A673 (cell line): ENCODE measurements at regions not wholly inside any gene's neighbourhood (a gene's known extent, or its start where the extent isn't known, plus 50 kb on each side); places are given as distances from the start of the nearest gene placed in this dataset.

Experiments
- EZH2 ChIP-seq: fragments of 200-600 bp; sonication (generic); IDR thresholded peaks from 2 replicates; pipeline ENCODE4 v1.6.1; 2017; ENCODE audit warnings: borderline replicate concordance, low read depth, mild to moderate bottlenecking, mixed read lengths, antibody characterized with exemption, low read length; ENCODE audit not compliant: poor library complexity, severe bottlenecking
- TF ChIP-seq, protein P1 (sequence below): fragments of 300-800, 200-600 bp; sonication (generic); conservative IDR thresholded peaks from 2 replicates; pipeline ENCODE4 v1.5.1; 2017; ENCODE audit warnings: low read depth, mild to moderate bottlenecking, antibody characterized with exemption, low read length, moderate library complexity, mixed read lengths

DNA sequence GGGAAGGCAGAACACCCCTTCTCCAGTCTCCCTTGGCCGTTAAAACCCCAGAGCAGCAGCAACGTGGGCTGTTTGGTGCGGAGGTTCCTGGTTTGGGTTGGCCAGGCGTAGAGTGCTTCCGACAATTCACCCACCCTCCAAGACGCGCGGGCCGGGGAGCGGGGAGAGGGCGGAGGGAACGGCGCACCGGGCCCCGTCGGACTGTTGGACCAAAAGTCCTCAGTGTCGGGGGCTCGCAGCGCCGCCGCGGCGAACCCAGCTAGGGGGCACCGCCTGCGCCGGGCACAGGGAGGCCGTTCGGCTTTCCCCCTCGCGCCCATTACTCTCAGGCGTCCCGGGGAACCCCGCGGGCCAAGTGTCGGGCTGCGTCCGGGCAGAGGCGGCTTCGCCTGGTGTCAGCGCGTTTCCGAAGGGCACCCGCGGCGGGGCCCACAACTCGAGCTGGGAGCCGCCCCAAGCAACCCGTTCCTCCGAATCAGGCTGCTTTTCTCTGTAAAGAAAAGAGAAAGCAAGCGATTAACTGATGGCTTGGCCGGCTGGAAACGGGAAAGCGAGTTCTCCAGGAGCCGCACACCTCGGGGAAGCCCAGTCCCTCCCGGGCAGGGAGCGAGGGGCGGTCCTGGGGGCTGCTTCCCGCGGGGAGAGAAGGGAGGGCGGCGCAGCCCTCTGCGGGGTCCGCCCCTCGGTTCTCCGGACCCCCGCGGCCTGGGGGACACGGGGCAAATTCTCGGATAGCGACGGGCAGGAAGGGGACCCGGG, 145.5 kb downstream of the ERCC6L2 start:
- TF ChIP-seq, protein P1, sequence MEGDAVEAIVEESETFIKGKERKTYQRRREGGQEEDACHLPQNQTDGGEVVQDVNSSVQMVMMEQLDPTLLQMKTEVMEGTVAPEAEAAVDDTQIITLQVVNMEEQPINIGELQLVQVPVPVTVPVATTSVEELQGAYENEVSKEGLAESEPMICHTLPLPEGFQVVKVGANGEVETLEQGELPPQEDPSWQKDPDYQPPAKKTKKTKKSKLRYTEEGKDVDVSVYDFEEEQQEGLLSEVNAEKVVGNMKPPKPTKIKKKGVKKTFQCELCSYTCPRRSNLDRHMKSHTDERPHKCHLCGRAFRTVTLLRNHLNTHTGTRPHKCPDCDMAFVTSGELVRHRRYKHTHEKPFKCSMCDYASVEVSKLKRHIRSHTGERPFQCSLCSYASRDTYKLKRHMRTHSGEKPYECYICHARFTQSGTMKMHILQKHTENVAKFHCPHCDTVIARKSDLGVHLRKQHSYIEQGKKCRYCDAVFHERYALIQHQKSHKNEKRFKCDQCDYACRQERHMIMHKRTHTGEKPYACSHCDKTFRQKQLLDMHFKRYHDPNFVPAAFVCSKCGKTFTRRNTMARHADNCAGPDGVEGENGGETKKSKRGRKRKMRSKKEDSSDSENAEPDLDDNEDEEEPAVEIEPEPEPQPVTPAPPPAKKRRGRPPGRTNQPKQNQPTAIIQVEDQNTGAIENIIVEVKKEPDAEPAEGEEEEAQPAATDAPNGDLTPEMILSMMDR: no peak
- TF ChIP-seq EZH2: peak; percentile 60
